A549 (cell line): ENCODE measurements at regions not wholly inside any gene's neighbourhood (a gene's known extent, or its start where the extent isn't known, plus 50 kb on each side); places are given as distances from the start of the nearest gene placed in this dataset.

Source experiments
- ATAC-seq, 2 experiments: fragments of 200-7000 bp in 1 of 2; fragments of >200 bp in 1 of 2; cut with Nextera tagmentation in 1 of 2; cut with Tn5 transposase in 1 of 2; 3 replicates each; pipeline versions ENCODE4 v1.8.0 to v1.9.1; 2018 to 2020; ENCODE audit warnings: mild to moderate bottlenecking in 1 of 2, moderate library complexity in 1 of 2
- CTCF ChIA-PET: fragments of 300-600 bp; sonication (Branson Sonifier 250); formaldehyde crosslinking; extraction: SDS; loops from one replicate; lab custom pipeline; 2021; ENCODE audit warnings: antibody characterized with exemption, inconsistent platforms; lab: Yijun Ruan, JAX
- POLR2A ChIA-PET: fragments of 350-600 bp; formaldehyde crosslinking; extraction: SDS; loops from one replicate; lab custom pipeline; 2021; ENCODE audit warnings: antibody characterized with exemption, inconsistent platforms; lab: Yijun Ruan, JAX
- DNase-seq, 2 experiments: peaks; one replicate each; pipeline versions ENCODE4 v3.0.0 to v3.0.0-alpha.2; 2011 to 2016; ENCODE audit warnings: low read depth in 1 of 2, low spot score in 1 of 2
- FAIRE-seq: peaks from 2 replicates; lab custom pipeline; 2011; peaks lifted over from hg19 to GRCh38; lab: Jason Lieb, UNC
- H3K27ac ChIP-seq, 2 experiments: fragments of >200 bp; sonication (Bioruptor Twin); formaldehyde crosslinking; 3 replicates each; pipeline ENCODE4 v1.5.1; 2016 to 2017
- H3K4me1 ChIP-seq: fragments of >200 bp; sonication (Bioruptor Twin); formaldehyde crosslinking; 3 replicates; pipeline ENCODE4 v1.6.1; 2016
- H3K4me2 ChIP-seq: fragments of >200 bp; sonication (Bioruptor Twin); formaldehyde crosslinking; 3 replicates; pipeline ENCODE4 v1.6.1; 2016
- H3K4me3 ChIP-seq: fragments of >200 bp; sonication (Bioruptor Twin); formaldehyde crosslinking; 3 replicates; pipeline ENCODE4 v1.5.1; 2016
- H3K9me3 ChIP-seq: fragments of >200 bp; sonication (Bioruptor Twin); formaldehyde crosslinking; 3 replicates; pipeline ENCODE4 v1.6.1; 2016
- BHLHE40 ChIP-seq: IDR thresholded peaks from 2 replicates; pipeline ENCODE4 v1.6.1; 2012; ENCODE audit warnings: low read depth, low read length, inconsistent platforms
- CBX8 ChIP-seq: fragments of 200-600 bp; sonication (generic); IDR thresholded peaks from 2 replicates; pipeline ENCODE4 v1.6.1; 2016
- CEBPB ChIP-seq, 2 experiments: fragments of >200 bp in 1 of 2; sonication (Bioruptor Twin) in 1 of 2; formaldehyde crosslinking in 1 of 2; IDR thresholded peaks; 2 replicates each; pipeline ENCODE4 v1.6.1; 2012 to 2016
- CHD2 ChIP-seq: fragments of 150-350 bp; IDR thresholded peaks from 2 replicates; pipeline ENCODE4 v1.6.1; 2014; ENCODE audit warnings: low read length; ENCODE audit not compliant: partially characterized antibody
- CTCF ChIP-seq: fragments of >200 bp; sonication (Bioruptor Twin); formaldehyde crosslinking; IDR thresholded peaks from 3 replicates; pipeline ENCODE4 v1.5.1; 2016
- E2F6 ChIP-seq: IDR thresholded peaks from 2 replicates; pipeline ENCODE4 v1.6.1; 2012; ENCODE audit warnings: low read depth, borderline replicate concordance
- FOXS1 ChIP-seq: fragments of 250-450 bp; sonication (Bioruptor Pico); IDR thresholded peaks from 2 replicates; pipeline ENCODE4 v1.5.0; 2020; ENCODE audit warnings: mild to moderate bottlenecking, moderate library complexity
- HMGXB4 ChIP-seq: fragments of 250-450 bp; sonication (Bioruptor Pico); IDR thresholded peaks from 2 replicates; pipeline ENCODE4 v1.5.0; 2021; ENCODE audit warnings: mild to moderate bottlenecking, moderate library complexity, borderline replicate concordance
- KDM1A ChIP-seq: fragments of 200-600 bp; sonication (generic); IDR thresholded peaks from 2 replicates; pipeline ENCODE4 v1.6.1; 2016; ENCODE audit warnings: low read depth, mild to moderate bottlenecking
- KDM5A ChIP-seq: fragments of 200-600 bp; sonication (generic); IDR thresholded peaks from 2 replicates; pipeline ENCODE4 v1.6.1; 2016; ENCODE audit warnings: antibody characterized with exemption, mild to moderate bottlenecking
- MAX ChIP-seq: IDR thresholded peaks from 2 replicates; pipeline ENCODE4 v1.6.1; 2012
- MYC ChIP-seq: IDR thresholded peaks from 2 replicates; pipeline ENCODE4 v1.6.1; 2012; ENCODE audit warnings: mild to moderate bottlenecking, inconsistent platforms, low read length, improper control_type of control experiment, borderline replicate concordance
- NFE2L2 ChIP-seq: fragments of 150-350 bp; conservative IDR thresholded peaks from 2 replicates; pipeline ENCODE4 v1.6.1; 2014; ENCODE audit warnings: low read length
- NPAS2 ChIP-seq: fragments of 250-450 bp; sonication (Bioruptor Pico); IDR thresholded peaks from 2 replicates; pipeline ENCODE4 v1.8.0; 2022; ENCODE audit warnings: mild to moderate bottlenecking, moderate library complexity, borderline replicate concordance
- PHF8 ChIP-seq: fragments of 200-600 bp; sonication (generic); IDR thresholded peaks from 2 replicates; pipeline ENCODE4 v1.6.1; 2016; ENCODE audit warnings: low read depth, mild to moderate bottlenecking, antibody characterized with exemption, moderate library complexity, borderline replicate concordance
- RCOR1 ChIP-seq: fragments of 150-350 bp; IDR thresholded peaks from 2 replicates; pipeline ENCODE4 v1.6.1; 2014; ENCODE audit warnings: antibody characterized with exemption, low read length, low read depth
- REST ChIP-seq: fragments of 200-600 bp; sonication (generic); IDR thresholded peaks from 2 replicates; pipeline ENCODE4 v1.6.1; 2016; ENCODE audit warnings: antibody characterized with exemption, mild to moderate bottlenecking, moderate library complexity
- SREBF2 ChIP-seq: fragments of 450-650 bp; IDR thresholded peaks from 2 replicates; pipeline ENCODE4 v1.6.1; 2014; ENCODE audit warnings: mild to moderate bottlenecking, moderate library complexity
- TFCP2L1 ChIP-seq: fragments of 250-450 bp; sonication (Bioruptor Pico); IDR thresholded peaks from 2 replicates; pipeline ENCODE4 v1.5.0; 2021; ENCODE audit warnings: mild to moderate bottlenecking
- ZSCAN20 ChIP-seq: fragments of 250-450 bp; sonication (Bioruptor Pico); IDR thresholded peaks from 2 replicates; pipeline ENCODE4 v1.8.0; 2022; ENCODE audit warnings: mild to moderate bottlenecking, moderate library complexity
- WGBS: methylation state at CpG from one replicate; pipeline ENCODE4 v1.1.6; 2017; ENCODE audit errors: missing lambda C conversion rate; 5-methylcytosine and 5-hydroxymethylcytosine counted together

GRCh38 chr2:221144909-221145308 lies 427.2 kb downstream of the EPHA4 start:
- ATAC-seq = no peak
- no peak for TF ChIP-seq E2F6
- TF ChIP-seq MYC = no peak
- TF ChIP-seq KDM1A = no peak
- TF ChIP-seq PHF8 = no peak
- TF ChIP-seq CEBPB (IDR thresholded peaks at IDR 0.05) = no peak
- TF ChIP-seq CTCF = no peak
- TF ChIP-seq BHLHE40 = no peak
- no peak for TF ChIP-seq KDM5A
- no peak for TF ChIP-seq REST
- TF ChIP-seq RCOR1 = no peak
- no peak for TF ChIP-seq FOXS1 (CRISPR knock-in tag)
- no peak for TF ChIP-seq NPAS2 (CRISPR knock-in tag)
- no peak for TF ChIP-seq TFCP2L1 (CRISPR knock-in tag)
- TF ChIP-seq NFE2L2 = no peak
- no peak for TF ChIP-seq HMGXB4 (CRISPR knock-in tag)
- TF ChIP-seq, all 56 proteins: peak for 0
- FAIRE-seq (no peak), DNase-seq (no peak)
- no peak overlapping the region for H3K4me2 ChIP-seq
- no peak overlapping the region for H3K27ac ChIP-seq
- POLR2A ChIA-PET = no interaction called here
- H3K4me3 ChIP-seq = no peak overlapping the region
- H3K9me3 ChIP-seq = no peaks in the 10 kb centered on the region
- CTCF ChIA-PET = no interaction called here
- H3K4me1 ChIP-seq = no peaks in the 10 kb centered on the region
- WGBS = 0% methylated on average over 1 of the region's 1 CpG

- WGBS = 25% methylated on average over 1 of the region's 1 CpG
These were observed 426.7 kb downstream of the EPHA4 start for GRCh38 chr2:221145396-221145795.

GRCh38 chr2:221153226-221153625 lies 418.9 kb downstream of the EPHA4 start:
- POLR2A ChIA-PET = no interaction called here

More at GRCh38 chr2:221145396-221145795, 426.7 kb downstream of the EPHA4 start:
- ChIA-PET CTCF (no interaction called here), POLR2A (no interaction called here)
- no peak overlapping the region for H3K27ac ChIP-seq
- DNase-seq = no peak
- no peak for FAIRE-seq
- no peaks in the 10 kb centered on the region for H3K4me1 ChIP-seq
- H3K9me3 ChIP-seq = no peaks in the 10 kb centered on the region
- H3K4me2 ChIP-seq = no peak overlapping the region
- H3K4me3 ChIP-seq = no peak overlapping the region
- no peak for ATAC-seq
- TF ChIP-seq CHD2 = no peak

More at GRCh38 chr2:221153226-221153625, 418.9 kb downstream of the EPHA4 start:
- no peak overlapping the region for H3K4me2 ChIP-seq
- DNase-seq (no peak), ATAC-seq (no peak), FAIRE-seq (no peak)
- CTCF ChIA-PET = no interaction called here
- no peaks in the 10 kb centered on the region for H3K9me3 ChIP-seq
- no peak overlapping the region for H3K4me3 ChIP-seq
- no peak overlapping the region for H3K27ac ChIP-seq
- TF ChIP-seq CBX8 (no peak), SREBF2 (no peak), ZSCAN20 (CRISPR knock-in tag) (no peak), BHLHE40 (no peak), MAX (no peak)
- H3K4me1 ChIP-seq = no peaks in the 10 kb centered on the region
- WGBS = 5% methylated on average over 3 of the region's 3 CpGs
